ENCODE measurements at regions not wholly inside any gene's neighbourhood (a gene's known extent, or its start where the extent isn't known, plus 50 kb on each side); places are given as distances from the start of the nearest gene placed in this dataset.
A peak's percentile ranks its signal among the peaks of the same experiment; 100 is the strongest.

DNA sequence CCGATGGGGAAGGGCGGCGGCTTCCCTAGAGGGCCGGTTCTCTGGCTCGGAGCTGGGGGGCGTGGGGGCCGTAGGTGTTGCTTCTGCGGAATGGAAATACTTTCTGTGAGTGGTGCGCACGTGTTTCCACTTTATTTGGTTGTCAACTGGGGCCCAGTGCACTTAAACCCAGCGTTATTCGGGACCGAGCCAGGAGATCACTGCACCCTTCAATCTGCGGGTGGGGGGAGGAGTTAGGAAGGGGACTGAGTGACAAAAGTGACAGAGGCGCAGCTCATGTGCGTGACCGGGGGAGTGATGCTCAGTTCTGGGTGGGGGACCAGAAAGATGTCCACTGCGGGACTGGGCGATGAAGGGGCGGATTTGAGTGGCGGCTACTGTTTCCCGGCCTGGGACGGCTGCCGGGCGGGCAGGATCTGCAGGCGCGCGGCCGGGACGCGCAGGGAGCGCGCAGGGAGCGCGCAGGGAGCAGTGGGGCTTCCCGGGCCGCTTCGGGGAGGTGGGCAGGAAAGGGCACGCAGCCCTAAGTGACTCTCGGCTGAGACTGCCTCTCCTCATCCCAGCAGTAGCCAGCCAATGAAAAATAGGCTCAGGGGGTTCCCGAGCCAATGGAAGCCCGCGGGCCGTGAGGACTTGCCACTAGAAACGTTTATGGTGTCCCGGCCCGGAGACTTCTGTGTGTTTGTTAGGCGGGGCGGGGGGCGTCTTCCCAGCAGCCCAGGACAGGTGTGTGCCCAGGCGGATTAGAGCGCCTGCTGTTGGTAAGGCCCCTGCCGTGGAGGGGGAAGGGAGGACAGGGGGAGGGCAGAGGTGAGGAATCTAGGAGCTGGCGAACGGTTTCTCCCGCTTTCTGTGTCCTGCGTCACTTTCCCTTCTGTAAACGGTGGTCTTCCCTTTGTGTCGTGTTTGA is 54.3 kb upstream of the KDM7A start (continued):
- TF ChIP-seq, protein P1, sequence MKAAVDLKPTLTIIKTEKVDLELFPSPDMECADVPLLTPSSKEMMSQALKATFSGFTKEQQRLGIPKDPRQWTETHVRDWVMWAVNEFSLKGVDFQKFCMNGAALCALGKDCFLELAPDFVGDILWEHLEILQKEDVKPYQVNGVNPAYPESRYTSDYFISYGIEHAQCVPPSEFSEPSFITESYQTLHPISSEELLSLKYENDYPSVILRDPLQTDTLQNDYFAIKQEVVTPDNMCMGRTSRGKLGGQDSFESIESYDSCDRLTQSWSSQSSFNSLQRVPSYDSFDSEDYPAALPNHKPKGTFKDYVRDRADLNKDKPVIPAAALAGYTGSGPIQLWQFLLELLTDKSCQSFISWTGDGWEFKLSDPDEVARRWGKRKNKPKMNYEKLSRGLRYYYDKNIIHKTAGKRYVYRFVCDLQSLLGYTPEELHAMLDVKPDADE (CRISPR knock-in tag; IDR thresholded peaks at IDR 0.05): no peak
- TF ChIP-seq MIXL1 (CRISPR knock-in tag; IDR thresholded peaks at IDR 0.05) (no peak; the same call in 1 of the 2 replicates), ZNF329 (CRISPR knock-in tag; IDR thresholded peaks at IDR 0.05; ENCODE audit: low read depth) (no peak), REXO4 (CRISPR knock-in tag; IDR thresholded peaks at IDR 0.05; ENCODE audit: borderline replicate concordance) (no peak), ZBTB1 (CRISPR knock-in tag; IDR thresholded peaks at IDR 0.05; ENCODE audit: borderline replicate concordance) (no peak), TCF12 (IDR thresholded peaks at IDR 0.05) (no peak), TCF12 (CRISPR knock-in tag; IDR thresholded peaks at IDR 0.05) (no peak; the same call in 1 of the 2 replicates), DNMT3B (CRISPR knock-in tag; conservative IDR thresholded peaks at IDR 0.05) (no peak), EHMT2 (IDR thresholded peaks at IDR 0.05; ENCODE audit: borderline replicate concordance, low read depth, low read length) (no peak), SNAPC4 (CRISPR knock-in tag; IDR thresholded peaks at IDR 0.05) (no peak)
- TF ChIP-seq, protein P2, sequence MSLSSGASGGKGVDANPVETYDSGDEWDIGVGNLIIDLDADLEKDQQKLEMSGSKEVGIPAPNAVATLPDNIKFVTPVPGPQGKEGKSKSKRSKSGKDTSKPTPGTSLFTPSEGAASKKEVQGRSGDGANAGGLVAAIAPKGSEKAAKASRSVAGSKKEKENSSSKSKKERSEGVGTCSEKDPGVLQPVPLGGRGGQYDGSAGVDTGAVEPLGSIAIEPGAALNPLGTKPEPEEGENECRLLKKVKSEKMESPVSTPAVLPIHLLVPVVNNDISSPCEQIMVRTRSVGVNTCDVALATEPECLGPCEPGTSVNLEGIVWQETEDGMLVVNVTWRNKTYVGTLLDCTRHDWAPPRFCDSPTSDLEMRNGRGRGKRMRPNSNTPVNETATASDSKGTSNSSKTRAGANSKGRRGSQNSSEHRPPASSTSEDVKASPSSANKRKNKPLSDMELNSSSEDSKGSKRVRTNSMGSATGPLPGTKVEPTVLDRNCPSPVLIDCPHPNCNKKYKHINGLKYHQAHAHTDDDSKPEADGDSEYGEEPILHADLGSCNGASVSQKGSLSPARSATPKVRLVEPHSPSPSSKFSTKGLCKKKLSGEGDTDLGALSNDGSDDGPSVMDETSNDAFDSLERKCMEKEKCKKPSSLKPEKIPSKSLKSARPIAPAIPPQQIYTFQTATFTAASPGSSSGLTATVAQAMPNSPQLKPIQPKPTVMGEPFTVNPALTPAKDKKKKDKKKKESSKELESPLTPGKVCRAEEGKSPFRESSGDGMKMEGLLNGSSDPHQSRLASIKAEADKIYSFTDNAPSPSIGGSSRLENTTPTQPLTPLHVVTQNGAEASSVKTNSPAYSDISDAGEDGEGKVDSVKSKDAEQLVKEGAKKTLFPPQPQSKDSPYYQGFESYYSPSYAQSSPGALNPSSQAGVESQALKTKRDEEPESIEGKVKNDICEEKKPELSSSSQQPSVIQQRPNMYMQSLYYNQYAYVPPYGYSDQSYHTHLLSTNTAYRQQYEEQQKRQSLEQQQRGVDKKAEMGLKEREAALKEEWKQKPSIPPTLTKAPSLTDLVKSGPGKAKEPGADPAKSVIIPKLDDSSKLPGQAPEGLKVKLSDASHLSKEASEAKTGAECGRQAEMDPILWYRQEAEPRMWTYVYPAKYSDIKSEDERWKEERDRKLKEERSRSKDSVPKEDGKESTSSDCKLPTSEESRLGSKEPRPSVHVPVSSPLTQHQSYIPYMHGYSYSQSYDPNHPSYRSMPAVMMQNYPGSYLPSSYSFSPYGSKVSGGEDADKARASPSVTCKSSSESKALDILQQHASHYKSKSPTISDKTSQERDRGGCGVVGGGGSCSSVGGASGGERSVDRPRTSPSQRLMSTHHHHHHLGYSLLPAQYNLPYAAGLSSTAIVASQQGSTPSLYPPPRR (CRISPR knock-in tag; IDR thresholded peaks at IDR 0.05; ENCODE audit: borderline replicate concordance): peak; percentile 63
- TF ChIP-seq, protein P3, sequence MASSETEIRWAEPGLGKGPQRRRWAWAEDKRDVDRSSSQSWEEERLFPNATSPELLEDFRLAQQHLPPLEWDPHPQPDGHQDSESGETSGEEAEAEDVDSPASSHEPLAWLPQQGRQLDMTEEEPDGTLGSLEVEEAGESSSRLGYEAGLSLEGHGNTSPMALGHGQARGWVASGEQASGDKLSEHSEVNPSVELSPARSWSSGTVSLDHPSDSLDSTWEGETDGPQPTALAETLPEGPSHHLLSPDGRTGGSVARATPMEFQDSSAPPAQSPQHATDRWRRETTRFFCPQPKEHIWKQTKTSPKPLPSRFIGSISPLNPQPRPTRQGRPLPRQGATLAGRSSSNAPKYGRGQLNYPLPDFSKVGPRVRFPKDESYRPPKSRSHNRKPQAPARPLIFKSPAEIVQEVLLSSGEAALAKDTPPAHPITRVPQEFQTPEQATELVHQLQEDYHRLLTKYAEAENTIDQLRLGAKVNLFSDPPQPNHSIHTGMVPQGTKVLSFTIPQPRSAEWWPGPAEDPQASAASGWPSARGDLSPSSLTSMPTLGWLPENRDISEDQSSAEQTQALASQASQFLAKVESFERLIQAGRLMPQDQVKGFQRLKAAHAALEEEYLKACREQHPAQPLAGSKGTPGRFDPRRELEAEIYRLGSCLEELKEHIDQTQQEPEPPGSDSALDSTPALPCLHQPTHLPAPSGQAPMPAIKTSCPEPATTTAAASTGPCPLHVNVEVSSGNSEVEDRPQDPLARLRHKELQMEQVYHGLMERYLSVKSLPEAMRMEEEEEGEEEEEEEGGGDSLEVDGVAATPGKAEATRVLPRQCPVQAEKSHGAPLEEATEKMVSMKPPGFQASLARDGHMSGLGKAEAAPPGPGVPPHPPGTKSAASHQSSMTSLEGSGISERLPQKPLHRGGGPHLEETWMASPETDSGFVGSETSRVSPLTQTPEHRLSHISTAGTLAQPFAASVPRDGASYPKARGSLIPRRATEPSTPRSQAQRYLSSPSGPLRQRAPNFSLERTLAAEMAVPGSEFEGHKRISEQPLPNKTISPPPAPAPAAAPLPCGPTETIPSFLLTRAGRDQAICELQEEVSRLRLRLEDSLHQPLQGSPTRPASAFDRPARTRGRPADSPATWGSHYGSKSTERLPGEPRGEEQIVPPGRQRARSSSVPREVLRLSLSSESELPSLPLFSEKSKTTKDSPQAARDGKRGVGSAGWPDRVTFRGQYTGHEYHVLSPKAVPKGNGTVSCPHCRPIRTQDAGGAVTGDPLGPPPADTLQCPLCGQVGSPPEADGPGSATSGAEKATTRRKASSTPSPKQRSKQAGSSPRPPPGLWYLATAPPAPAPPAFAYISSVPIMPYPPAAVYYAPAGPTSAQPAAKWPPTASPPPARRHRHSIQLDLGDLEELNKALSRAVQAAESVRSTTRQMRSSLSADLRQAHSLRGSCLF (CRISPR knock-in tag; IDR thresholded peaks at IDR 0.05; ENCODE audit: borderline replicate concordance): no peak

Measured in HepG2 (cell line).